Esophagus muscularis mucosa (tissue), 4 donors: ENCODE measurements at regions not wholly inside any gene's neighbourhood (a gene's known extent, or its start where the extent isn't known, plus 50 kb on each side); places are given as distances from the start of the nearest gene placed in this dataset.

Source experiments
- DNase-seq: peaks from one replicate; pipeline ENCODE4 v3.0.0-alpha.2; 2017; ENCODE audit errors: extremely low spot score
- H3K27ac ChIP-seq, 4 donors: fragments of 200-600 bp; sonication (generic); replicated peaks in 1 of 4; 1 replicate in 3 of 4; 2 replicates in 1 of 4; pipeline ENCODE4 v1.5.1; 2016 to 2019; ENCODE audit warnings: mild to moderate bottlenecking in 1 of 4
- H3K27me3 ChIP-seq, 4 donors: fragments of 200-600 bp; sonication (generic); one replicate each; pipeline versions ENCODE4 v1.5.1 to v1.6.0; 2016 to 2019
- H3K36me3 ChIP-seq, 4 donors: fragments of 200-600 bp; sonication (generic); one replicate each; pipeline ENCODE4 v1.5.1; 2016 to 2019
- H3K4me1 ChIP-seq, 4 donors: fragments of 200-600 bp; sonication (generic); one replicate each; pipeline ENCODE4 v1.5.1; 2016 to 2019
- H3K4me3 ChIP-seq, 4 donors: fragments of 200-600 bp; sonication (generic); 1 replicate in 2 of 4; 2 replicates in 2 of 4; pipeline ENCODE4 v1.5.1; 2016 to 2019; ENCODE audit warnings: mild to moderate bottlenecking in 4 of 4, moderate library complexity in 1 of 4
- H3K9me3 ChIP-seq, 4 donors: fragments of 200-600 bp; sonication (generic); 1 replicate in 3 of 4; 2 replicates in 1 of 4; pipeline ENCODE4 v1.5.1; 2016 to 2019
- CTCF ChIP-seq, 3 experiments: fragments of 200-600 bp in 2 of 3; fragments of 450-650 bp in 1 of 3; sonication (generic) in 2 of 3; IDR thresholded peaks; one replicate each; pipeline ENCODE4 v1.5.1; 2017 to 2019; ENCODE audit warnings: antibody characterized with exemption in 3 of 3, mild to moderate bottlenecking in 2 of 3, moderate library complexity in 1 of 3
- EP300 ChIP-seq: sonication (generic); formaldehyde crosslinking; IDR thresholded peaks from one replicate; pipeline ENCODE4 v1.6.1; 2017; ENCODE audit warnings: antibody characterized with exemption
- POLR2A ChIP-seq: fragments of 450-650 bp; IDR thresholded peaks from one replicate; pipeline ENCODE4 v1.6.1; 2017; ENCODE audit warnings: antibody characterized with exemption, moderate library complexity, mild to moderate bottlenecking, low read depth
- POLR2AphosphoS5 ChIP-seq, 2 donors: sonication (generic); formaldehyde crosslinking; IDR thresholded peaks; one replicate each; pipeline ENCODE4 v1.6.1; 2017; ENCODE audit warnings: antibody characterized with exemption in 2 of 2
- WGBS: methylation state at CpG from one replicate; pipeline ENCODE4 v1.1.5; 2018; 5-methylcytosine and 5-hydroxymethylcytosine counted together
- intact Hi-C: fragments of 100-400 bp; cut with DNase I; formaldehyde crosslinking; loops from one replicate; pipeline ENCODE4 v1.15.1; 2023

DNA sequence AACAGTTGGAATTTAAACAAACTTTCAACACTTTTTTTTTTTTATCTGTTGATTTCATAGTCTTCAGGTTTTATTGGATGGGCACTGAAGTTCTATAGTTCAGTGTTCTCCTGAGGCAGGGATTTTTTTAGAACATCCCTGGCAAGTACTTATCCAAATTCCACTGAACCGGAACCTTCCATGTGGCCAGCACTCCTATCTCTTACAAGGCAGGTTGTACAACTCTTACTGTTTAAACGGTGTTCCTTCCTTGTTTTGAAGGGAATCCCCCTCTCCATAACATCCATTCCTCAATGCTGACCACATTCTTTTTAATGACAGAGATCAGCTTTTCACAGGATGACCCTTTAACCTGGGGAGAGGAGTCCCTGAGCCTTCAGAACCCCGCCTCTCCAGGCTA, 238.9 kb upstream of the CTBP2 start:
- WGBS = 72% methylated on average over 3 of the region's 3 CpGs
- Histone ChIP-seq H3K4me3 (no peak overlapping the region), H3K27me3 (no peaks in the 10 kb centered on the region), H3K36me3 (no peaks in the 10 kb centered on the region), H3K4me1 (no peaks in the 10 kb centered on the region), H3K9me3 (no peaks in the 10 kb centered on the region), H3K27ac (no peak overlapping the region)
- TF ChIP-seq EP300 = no peak
- intact Hi-C loops = no loop called here
- DNase-seq = no peak

- WGBS = 62% methylated on average over 3 of the region's 3 CpGs
- no peaks in the 10 kb centered on the region for H3K27me3 ChIP-seq
These were observed 237.9 kb upstream of the CTBP2 start for GRCh38 chr10:125398270-125398669.

GRCh38 chr10:125397608-125398007, 237.2 kb upstream of the CTBP2 start:
- intact Hi-C loops = no loop called here
- Histone ChIP-seq H3K27me3 (no peaks in the 10 kb centered on the region), H3K36me3 (no peaks in the 10 kb centered on the region), H3K4me1 (no peaks in the 10 kb centered on the region), H3K9me3 (no peaks in the 10 kb centered on the region), H3K4me3 (no peak overlapping the region), H3K27ac (no peak overlapping the region)
- 71% methylated on average over 4 of the region's 4 CpGs for WGBS
- TF ChIP-seq POLR2AphosphoS5 (IDR thresholded peaks at IDR 0.05) (no peak), POLR2A (no peak), EP300 (no peak), CTCF (IDR thresholded peaks at IDR 0.05) (no peak)
- no peak for DNase-seq

More at GRCh38 chr10:125398270-125398669, 237.9 kb upstream of the CTBP2 start:
- intact Hi-C loops = no loop called here
- H3K36me3 ChIP-seq = no peaks in the 10 kb centered on the region
- no peak overlapping the region for H3K4me3 ChIP-seq
- no peak overlapping the region for H3K27ac ChIP-seq
- DNase-seq = no peak
- H3K9me3 ChIP-seq = no peaks in the 10 kb centered on the region
- no peaks in the 10 kb centered on the region for H3K4me1 ChIP-seq
- TF ChIP-seq POLR2AphosphoS5 (IDR thresholded peaks at IDR 0.05) = no peak
- no peak for TF ChIP-seq EP300
- TF ChIP-seq POLR2A = no peak
- TF ChIP-seq CTCF (IDR thresholded peaks at IDR 0.05) = no peak

DNA sequence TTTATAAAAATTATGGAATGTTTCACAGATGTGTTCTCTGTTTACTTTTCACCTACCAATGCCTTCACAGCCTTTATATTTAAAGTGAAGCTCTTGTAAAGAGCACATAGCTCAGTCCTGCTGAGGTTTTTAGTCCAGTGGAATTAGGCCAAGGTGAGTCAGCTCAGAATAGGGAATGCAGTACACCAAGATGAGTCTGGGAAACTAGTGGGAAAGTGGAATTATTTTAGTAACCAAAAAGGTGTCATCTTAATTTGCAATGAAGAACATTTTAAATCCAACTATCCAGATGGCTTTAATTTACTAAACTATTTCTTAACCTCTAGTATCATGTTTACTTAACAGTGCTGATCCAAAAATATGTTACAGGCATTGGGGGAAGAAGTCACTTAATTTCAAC, 236.3 kb upstream of the CTBP2 start:
- DNase-seq = no peak
- no peaks in the 10 kb centered on the region for H3K4me1 ChIP-seq
- H3K4me3 ChIP-seq = no peak overlapping the region
- TF ChIP-seq POLR2A (no peak), POLR2AphosphoS5 (IDR thresholded peaks at IDR 0.05) (no peak), CTCF (IDR thresholded peaks at IDR 0.05) (no peak), EP300 (no peak)
- intact Hi-C loops = no loop called here
- no peaks in the 10 kb centered on the region for H3K9me3 ChIP-seq
- no peaks in the 10 kb centered on the region for H3K27me3 ChIP-seq
- H3K36me3 ChIP-seq = no peaks in the 10 kb centered on the region
- no peak overlapping the region for H3K27ac ChIP-seq

DNA sequence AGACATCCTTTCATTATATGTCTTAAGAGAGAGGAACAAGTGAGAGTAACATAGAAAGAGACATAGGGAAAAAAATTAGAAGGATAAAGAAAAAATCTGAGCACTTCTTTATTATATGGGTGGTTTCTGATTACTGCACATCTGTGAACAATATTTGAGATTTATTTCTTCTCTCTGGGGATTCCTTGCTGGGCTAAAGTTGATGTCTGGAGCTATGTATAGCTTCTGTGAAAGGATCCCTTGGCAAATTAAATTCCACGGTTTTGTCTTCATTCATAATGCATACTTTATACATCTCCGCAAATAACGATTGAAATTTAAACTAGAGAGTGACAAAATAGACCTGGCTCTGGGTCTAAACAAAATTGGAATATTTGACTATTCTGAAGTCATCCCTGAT, 232.2 kb upstream of the CTBP2 start:
- H3K4me1 ChIP-seq = no peaks in the 10 kb centered on the region
- intact Hi-C loops = no loop called here
- no peak for TF ChIP-seq CTCF (IDR thresholded peaks at IDR 0.05)
- TF ChIP-seq POLR2A = no peak
- TF ChIP-seq POLR2AphosphoS5 (IDR thresholded peaks at IDR 0.05) = no peak
- TF ChIP-seq EP300 = no peak
- no peak overlapping the region for H3K4me3 ChIP-seq
- no peak for DNase-seq
- no peaks in the 10 kb centered on the region for H3K27me3 ChIP-seq
- H3K27ac ChIP-seq = no peak overlapping the region
- H3K9me3 ChIP-seq = peaks cover 0 to 29% (median 17%) of the 10 kb centered on the region in 4 donors
- WGBS = 73% methylated on average over 3 of the region's 3 CpGs
- no peaks in the 10 kb centered on the region for H3K36me3 ChIP-seq
